Progenitor cell of endocrine pancreas (in vitro differentiated cells): ENCODE measurements at regions not wholly inside any gene's neighbourhood (a gene's known extent, or its start where the extent isn't known, plus 50 kb on each side); places are given as distances from the start of the nearest gene placed in this dataset.

ENCODE experiments used
- DNase-seq: peaks from one replicate; pipeline ENCODE4 v3.0.0; 2021; ENCODE audit warnings: low spot score; ENCODE audit not compliant: unreplicated experiment
- H3K27ac Mint-ChIP-seq: 2 replicates; pipeline ENCODE4 v1.8.0; 2021; ENCODE audit warnings: mild to moderate bottlenecking, moderate library complexity, mixed read lengths
- H3K27me3 Mint-ChIP-seq: 2 replicates; pipeline ENCODE4 v1.8.0; 2021; ENCODE audit warnings: mixed read lengths
- H3K36me3 Mint-ChIP-seq: 2 replicates; pipeline ENCODE4 v1.8.0; 2022; ENCODE audit warnings: mixed read lengths; ENCODE audit not compliant: insufficient read depth
- H3K4me1 Mint-ChIP-seq: 2 replicates; pipeline ENCODE4 v1.8.0; 2021; ENCODE audit warnings: low read depth, mixed read lengths
- H3K4me3 Mint-ChIP-seq: 2 replicates; pipeline ENCODE4 v1.8.0; 2021; ENCODE audit warnings: low read depth, mild to moderate bottlenecking, moderate library complexity, mixed read lengths
- H3K9me3 Mint-ChIP-seq: 2 replicates; pipeline ENCODE4 v1.8.0; 2021; ENCODE audit warnings: low read depth, mixed read lengths
- CTCF ChIP-seq: fragments of 200-600 bp; sonication (generic); IDR thresholded peaks from one replicate; pipeline ENCODE4 v1.5.0; 2021; ENCODE audit warnings: antibody characterized with exemption, mild to moderate bottlenecking; ENCODE audit not compliant: unreplicated experiment

- Mint-ChIP-seq H3K27me3 (no peaks in the 10 kb centered on the region), H3K4me1 (peaks cover 10% of the 10 kb centered on the region), H3K27ac (no peak overlapping the region), H3K36me3 (no peaks in the 10 kb centered on the region), H3K9me3 (peaks cover 2% of the 10 kb centered on the region), H3K4me3 (no peak overlapping the region)
- TF ChIP-seq CTCF, result no peak
- DNase-seq, result no peak
Measured at GRCh38 chr3:106683953-106684620, 693.2 kb upstream of the CCDC54 start.

GRCh38 chr3:106685745-106686144, 691.5 kb upstream of the CCDC54 start:
- no peaks in the 10 kb centered on the region for H3K27me3 Mint-ChIP-seq
- no peak for DNase-seq
- no peak for TF ChIP-seq CTCF
- H3K4me3 Mint-ChIP-seq, result no peak overlapping the region
- no peak overlapping the region for H3K27ac Mint-ChIP-seq
- H3K4me1 Mint-ChIP-seq, result peaks cover 10% of the 10 kb centered on the region
- peaks cover 2% of the 10 kb centered on the region for H3K9me3 Mint-ChIP-seq
- no peaks in the 10 kb centered on the region for H3K36me3 Mint-ChIP-seq

GRCh38 chr3:106687905-106688304, 689.3 kb upstream of the CCDC54 start:
- no peak for TF ChIP-seq CTCF
- no peak for DNase-seq
- Mint-ChIP-seq H3K27me3 (no peaks in the 10 kb centered on the region), H3K36me3 (no peaks in the 10 kb centered on the region), H3K27ac (no peak overlapping the region), H3K9me3 (peaks cover 2% of the 10 kb centered on the region), H3K4me3 (no peak overlapping the region), H3K4me1 (peaks cover 10% of the 10 kb centered on the region)

GRCh38 chr3:106688464-106688863, 688.8 kb upstream of the CCDC54 start:
- Mint-ChIP-seq H3K27ac (no peak overlapping the region), H3K4me3 (no peak overlapping the region), H3K9me3 (peaks cover 2% of the 10 kb centered on the region), H3K36me3 (no peaks in the 10 kb centered on the region), H3K27me3 (no peaks in the 10 kb centered on the region), H3K4me1 (peaks cover 10% of the 10 kb centered on the region)
- DNase-seq, result no peak
- no peak for TF ChIP-seq CTCF

GRCh38 chr3:106691476-106691875, 685.8 kb upstream of the CCDC54 start:
- H3K27ac Mint-ChIP-seq, result no peak overlapping the region
- H3K4me1 Mint-ChIP-seq, result peaks cover 12% of the 10 kb centered on the region
- H3K36me3 Mint-ChIP-seq, result no peaks in the 10 kb centered on the region
- TF ChIP-seq CTCF, result no peak
- peaks cover 6% of the 10 kb centered on the region for H3K9me3 Mint-ChIP-seq
- H3K27me3 Mint-ChIP-seq, result no peaks in the 10 kb centered on the region
- H3K4me3 Mint-ChIP-seq, result no peak overlapping the region
- DNase-seq, result no peak
